ENCODE measurements at regions not wholly inside any gene's neighbourhood (a gene's known extent, or its start where the extent isn't known, plus 50 kb on each side); places are given as distances from the start of the nearest gene placed in this dataset.

GRCh38 chr18:10166164-10166807 lies 252.5 kb downstream of the VAPA start:
- no peak overlapping the region for H3K27ac ChIP-seq (ENCODE audit: low read depth)
- no peak overlapping the region for H3K4me2 ChIP-seq
- Mint-ChIP-seq H3K4me3 (no peak overlapping the region), H3K27ac (peak overlapping the region; percentile 80; the same call in 1 of the 2 replicates), H3K36me3 (ENCODE audit: low read depth) (no peaks in the 10 kb centered on the region), H3K4me1 (peaks cover 4% of the 10 kb centered on the region; the same call in 1 of the 3 replicates), H3K27me3 (ENCODE audit: insufficient read depth, low read depth, poor library complexity) (peaks cover 2% of the 10 kb centered on the region), H3K9me3 (no peaks in the 10 kb centered on the region)
- no peaks in the 10 kb centered on the region for H3K79me2 ChIP-seq (replicated peaks; ENCODE audit: insufficient read depth)
- TF ChIP-seq ZNF331 (CRISPR knock-in tag; IDR thresholded peaks at IDR 0.05; ENCODE audit: low read depth): no peak
- TF ChIP-seq ZNF462 (CRISPR knock-in tag; IDR thresholded peaks at IDR 0.05): no peak
- no peak for TF ChIP-seq ZNF114 (CRISPR knock-in tag; IDR thresholded peaks at IDR 0.05)
- TF ChIP-seq ETS1 (IDR thresholded peaks at IDR 0.05): no peak
- TF ChIP-seq JUNB (IDR thresholded peaks at IDR 0.05; ENCODE audit: unreplicated experiment): no peak
- TF ChIP-seq STAT1 (IDR thresholded peaks at IDR 0.05; ENCODE audit: unreplicated experiment): no peak
- TF ChIP-seq EZH2phosphoT487 (IDR thresholded peaks at IDR 0.05; ENCODE audit: unreplicated experiment): no peak
- TF ChIP-seq CREB1 (CRISPR knock-in tag; IDR thresholded peaks at IDR 0.05; ENCODE audit: low read depth): no peak
- no peak for TF ChIP-seq CTCF (conservative IDR thresholded peaks at IDR 0.05; ENCODE audit: low read depth in 2 of 2)
- TF ChIP-seq NANOG (IDR thresholded peaks at IDR 0.05; ENCODE audit: borderline replicate concordance): no peak
- no peak for TF ChIP-seq POLR2AphosphoS5 (IDR thresholded peaks at IDR 0.05; ENCODE audit: low read depth)
- no peak for TF ChIP-seq EZH2 (IDR thresholded peaks at IDR 0.05; ENCODE audit: low read depth, unreplicated experiment)
- no peak for TF ChIP-seq REST (IDR thresholded peaks at IDR 0.05; ENCODE audit: unreplicated experiment)
- no peaks in the 10 kb centered on the region for H3K36me3 ChIP-seq (ENCODE audit: insufficient read depth)
- no peaks in the 10 kb centered on the region for H3F3A ChIP-seq (replicated peaks; ENCODE audit: low read depth)
- no peaks in the 10 kb centered on the region for H3K9me2 ChIP-seq (ENCODE audit: insufficient read depth)
- 0 out of 2 replicates have a peak, but pooled peaks cover 4% of the 10 kb centered on the region for H3K4me1 ChIP-seq (ENCODE audit: insufficient read depth)
- DNase-seq (ENCODE audit: low spot score) (no peak), ATAC-seq (no peak)
- H2AFZ ChIP-seq: peak overlapping the region; percentile 76; the same call in 1 of the 2 replicates
- no peaks in the 10 kb centered on the region for H3K27me3 ChIP-seq (ENCODE audit: insufficient read depth)
- no peaks in the 10 kb centered on the region for H4K20me1 ChIP-seq (replicated peaks; ENCODE audit: insufficient read depth)
- no peak overlapping the region for H3K4me3 ChIP-seq
